Activated CD8-positive, alpha-beta memory T cell treated with anti-CD3 and anti-CD28 coated beads for 4 hours (primary cell): ENCODE measurements at regions not wholly inside any gene's neighbourhood (a gene's known extent, or its start where the extent isn't known, plus 50 kb on each side); places are given as distances from the start of the nearest gene placed in this dataset.

ENCODE experiments used
- DNase-seq, 2 donors: peaks; one replicate each; pipeline ENCODE4 v3.0.0-alpha.2; 2020; ENCODE audit warnings: low read depth in 2 of 2

GRCh38 chr16:79267781-79268180 is 332.8 kb downstream of the MAF start:
- DNase-seq: no peak

GRCh38 chr16:79267146-79267545 is 333.4 kb downstream of the MAF start:
- DNase-seq: no peak

DNA sequence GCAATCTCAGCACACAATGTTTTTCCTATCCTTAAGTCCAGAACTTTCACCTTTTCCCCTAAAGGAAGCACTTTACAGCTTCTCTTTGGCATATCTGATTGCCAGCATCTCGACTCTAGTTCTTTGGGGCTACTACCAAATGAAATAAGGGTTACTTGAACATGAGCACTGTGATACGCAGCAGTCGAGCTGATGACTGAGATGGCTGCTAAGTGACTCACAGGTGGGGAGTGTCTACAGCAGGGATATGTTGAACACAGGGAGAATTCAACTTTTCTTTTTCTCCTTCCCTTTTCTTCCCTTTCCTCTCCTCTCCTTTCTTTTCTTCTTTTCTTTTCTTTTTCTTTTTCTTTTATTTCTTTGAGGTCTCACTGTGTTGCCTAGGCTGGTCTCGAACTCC is 334.8 kb downstream of the MAF start:
- no peak for DNase-seq

GRCh38 chr16:79265196-79265595 is 335.3 kb downstream of the MAF start:
- no peak for DNase-seq

GRCh38 chr16:79264237-79265109 is 336.1 kb downstream of the MAF start:
- DNase-seq: no peak

- DNase-seq: no peak
These were observed 337.1 kb downstream of the MAF start for GRCh38 chr16:79263425-79263824.
